ENCODE measurements at regions not wholly inside any gene's neighbourhood (a gene's known extent, or its start where the extent isn't known, plus 50 kb on each side); places are given as distances from the start of the nearest gene placed in this dataset.
"Not testable (repeated sequence)": the region's sequence is repeated elsewhere in the genome, so short reads cannot be mapped to it uniquely, and the experiment has no call there.

DNA sequence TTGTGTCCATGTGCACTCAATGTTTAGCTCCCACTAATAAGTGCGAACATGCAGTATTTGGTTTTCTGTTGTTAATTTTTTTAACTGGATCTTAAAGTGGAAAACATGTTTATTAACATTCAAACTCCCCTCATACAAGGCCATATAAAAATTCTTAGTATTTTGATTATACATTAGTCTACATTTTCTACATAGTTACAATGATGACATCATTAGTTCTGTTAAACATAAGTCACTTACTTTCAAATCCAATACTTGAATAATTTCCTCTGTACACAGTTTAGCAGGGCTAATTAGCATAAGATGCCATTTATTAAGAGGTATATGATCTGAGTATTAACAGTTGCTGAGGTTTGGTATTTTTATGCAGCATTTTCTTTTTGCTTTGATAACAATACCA, 91.3 kb upstream of the CCDC39 start:
- no peak for TF ChIP-seq CTCF (conservative IDR thresholded peaks at IDR 0.05; ENCODE audit: low read depth, low read length)
- no peak overlapping the region for H3K4me3 ChIP-seq (ENCODE audit: low read length)
- no peak for DNase-seq (ENCODE audit: low read depth)

- no peak for DNase-seq (ENCODE audit: low read depth)
- no peak overlapping the region for H3K4me3 ChIP-seq (ENCODE audit: low read length)
- TF ChIP-seq CTCF (conservative IDR thresholded peaks at IDR 0.05; ENCODE audit: low read depth, low read length): no peak
Measured at GRCh38 chr3:180776433-180776832, 97.1 kb upstream of the CCDC39 start.

DNA sequence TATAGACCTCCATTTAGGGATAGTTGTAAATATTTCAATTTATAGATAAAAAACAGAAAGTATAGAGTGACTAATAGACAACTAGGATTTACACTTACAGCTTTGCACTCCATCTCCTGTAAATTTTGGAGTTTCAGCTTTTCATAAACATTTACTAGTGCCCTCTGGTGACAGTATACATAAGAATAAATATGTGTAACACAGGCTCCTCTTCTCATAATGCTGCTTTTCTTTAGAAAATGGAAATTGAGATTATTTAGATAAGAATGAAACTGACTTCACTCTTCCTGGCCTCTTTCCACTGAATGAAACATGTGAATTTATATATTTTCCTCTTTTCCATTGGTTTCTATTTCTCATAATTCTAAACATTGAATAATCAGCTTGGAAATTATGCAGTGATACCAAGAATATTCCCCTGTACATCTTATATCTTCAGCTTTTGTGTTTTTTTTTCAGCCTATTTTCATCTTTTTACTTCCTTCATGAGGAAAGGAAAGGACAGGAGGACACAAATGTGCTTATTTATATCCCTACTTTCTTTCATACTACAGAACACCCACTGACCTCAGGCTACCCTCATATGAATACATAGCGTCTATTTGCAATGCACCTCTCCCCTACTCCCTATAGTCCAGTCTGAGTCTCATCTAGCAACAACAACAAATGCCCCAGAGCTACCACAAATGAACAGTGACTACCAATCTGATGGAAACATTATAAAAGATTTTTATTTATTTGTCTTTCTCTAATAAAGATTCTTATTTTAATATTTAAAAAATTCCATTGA, 103.1 kb upstream of the CCDC39 start:
- TF ChIP-seq CTCF (conservative IDR thresholded peaks at IDR 0.05; ENCODE audit: low read depth, low read length): no peak
- H3K4me3 ChIP-seq (ENCODE audit: low read length): no peak overlapping the region
- no peak for DNase-seq (ENCODE audit: low read depth)

GRCh38 chr3:180786227-180786626, 106.9 kb upstream of the CCDC39 start:
- H3K4me3 ChIP-seq (ENCODE audit: low read length); DNase-seq (ENCODE audit: low read depth): not testable (repeated sequence)

DNA sequence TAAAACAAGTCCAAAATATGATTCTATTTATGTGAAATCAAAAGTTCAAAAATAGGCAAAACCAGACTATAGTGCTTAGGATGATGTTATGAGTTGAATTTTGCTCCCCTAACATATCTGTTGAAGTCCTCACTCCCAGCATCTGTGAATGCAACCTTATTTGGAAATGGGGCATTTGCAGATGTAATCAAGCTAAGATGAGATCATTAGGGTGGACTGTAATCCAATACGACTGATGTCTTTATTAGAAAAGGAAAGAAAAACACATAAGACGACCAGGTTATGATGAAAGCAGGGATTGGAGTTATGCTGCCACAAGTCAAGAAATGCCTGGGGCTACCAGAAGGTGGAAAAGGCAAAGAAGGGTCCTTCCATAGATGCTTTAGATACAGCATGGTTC, 110.5 kb upstream of the CCDC39 start:
- TF ChIP-seq CTCF (conservative IDR thresholded peaks at IDR 0.05; ENCODE audit: low read depth, low read length): no peak
- no peak for DNase-seq (ENCODE audit: low read depth)
- H3K4me3 ChIP-seq (ENCODE audit: low read length): no peak overlapping the region

DNA sequence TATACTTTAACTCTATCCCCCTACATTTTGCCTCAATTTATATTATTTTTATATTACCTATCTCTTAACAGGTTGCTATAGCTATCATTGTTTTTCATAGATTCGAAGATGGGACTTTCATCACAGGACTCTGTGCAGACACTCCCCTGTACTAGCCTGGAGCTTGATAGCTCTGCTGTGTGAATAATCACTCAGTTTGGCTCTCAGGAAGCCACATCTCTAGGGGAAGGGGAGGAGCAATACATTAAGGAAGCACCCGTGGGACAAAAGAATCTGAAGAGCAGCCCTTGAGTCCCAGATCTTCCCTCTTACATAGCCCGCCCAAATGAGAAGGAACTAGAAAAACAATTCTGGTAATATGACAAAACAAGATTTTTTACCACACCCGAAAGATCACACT, 114.3 kb upstream of the FXR1 start:
- DNase-seq (ENCODE audit: low read depth): no peak
- no peak overlapping the region for H3K4me3 ChIP-seq (ENCODE audit: low read length)
- TF ChIP-seq CTCF (conservative IDR thresholded peaks at IDR 0.05; ENCODE audit: low read depth, low read length): no peak

DNA sequence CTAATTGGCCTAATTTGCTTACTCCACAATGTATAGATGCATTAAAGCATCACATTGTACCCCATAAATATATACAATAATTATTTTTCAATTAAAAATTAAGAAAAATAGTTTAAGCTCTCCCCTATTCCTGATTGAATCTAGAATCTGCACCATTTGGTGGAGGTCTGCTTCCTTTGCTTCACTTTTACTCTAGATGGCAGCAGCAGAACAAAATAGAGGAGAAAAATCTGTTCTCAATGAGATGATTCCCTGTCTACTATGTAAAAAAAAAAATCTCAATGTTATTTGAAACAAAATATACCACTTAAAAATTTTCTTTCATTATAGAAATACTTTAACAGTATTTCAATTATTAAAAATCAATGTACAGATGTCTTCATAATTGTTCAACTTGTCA, 109.6 kb upstream of the FXR1 start:
- H3K4me3 ChIP-seq (ENCODE audit: low read length): no peak overlapping the region
- peak; percentile 60 for TF ChIP-seq CTCF (conservative IDR thresholded peaks at IDR 0.05; ENCODE audit: low read depth, low read length)
- no peak for DNase-seq (ENCODE audit: low read depth)

All from retinal pigment epithelial cell (primary cell).